Pancreas (tissue), 10 donors: ENCODE measurements at regions not wholly inside any gene's neighbourhood (a gene's known extent, or its start where the extent isn't known, plus 50 kb on each side); places are given as distances from the start of the nearest gene placed in this dataset.

Experiments
- ATAC-seq, 4 donors: fragments of 200-7000 bp; cut with Tn5 transposase; one replicate each; pipeline versions ENCODE4 v1.8.0 to v1.9.1; 2020; ENCODE audit warnings: mild to moderate bottlenecking in 4 of 4, moderate library complexity in 4 of 4
- DNase-seq, 6 donors: peaks; one replicate each; pipeline ENCODE4 v3.0.0-alpha.2; 2020
- FAIRE-seq: peaks from 2 replicates; lab custom pipeline; 2012; peaks lifted over from hg19 to GRCh38; lab: Jason Lieb, UNC
- H3K27ac ChIP-seq, 4 donors: fragments of 200-600 bp; sonication (generic); 1 replicate in 3 of 4; 2 replicates in 1 of 4; pipeline versions ENCODE4 v1.5.0 to v1.8.0; 2020
- H3K27me3 ChIP-seq, 4 donors: fragments of 200-600 bp; one replicate each; pipeline ENCODE4 v1.8.0; 2021
- H3K36me3 ChIP-seq, 3 donors: fragments of 200-600 bp; sonication (generic) in 1 of 3; one replicate each; pipeline versions ENCODE4 v1.5.0 to v1.8.0; 2020 to 2021
- H3K4me1 ChIP-seq, 3 donors: fragments of 200-600 bp; one replicate each; pipeline ENCODE4 v1.8.0; 2021
- H3K4me3 ChIP-seq, 4 donors: fragments of 200-600 bp; sonication (generic) in 2 of 4; one replicate each; pipeline versions ENCODE4 v1.5.0 to v1.8.0; 2020 to 2021
- H3K9me3 ChIP-seq, 4 donors: fragments of 200-600 bp; one replicate each; pipeline ENCODE4 v1.8.0; 2021
- CTCF ChIP-seq, 4 donors: fragments of 200-600 bp; sonication (generic) in 3 of 4; IDR thresholded peaks; one replicate each; pipeline versions ENCODE4 v1.5.0 to v1.8.0; 2021; ENCODE audit warnings: antibody characterized with exemption in 4 of 4
- WGBS, 2 donors: extraction: QIAGEN DNeasy Blood & Tissue Kit; methylation state at CpG; one replicate each; pipeline ENCODE4 v1.1.7; 2013; 5-methylcytosine and 5-hydroxymethylcytosine counted together
- intact Hi-C, 3 donors: fragments of 100-400 bp; cut with DNase I; formaldehyde crosslinking; loops; one replicate each; pipeline versions ENCODE4 v1.11.1 to v1.14.2; 2022
- donor health status: healthy with polysubstance abuse.
- donor health status: DM: no; HTN: no; CAD: no; lungs with moderate emphysema.
- donor health status: DM: no; HTN: no; CAD: no.
- donor health status: control.
- donor health status: control.
- donor health status: Bipolar disorder and iron deficiency.
- donor health status: DM: yes; HTN: yes; CAD: no.
- donor health status: DM: no; HTN: no; CAD: no.
- donor health status: DM: no; HTN: no; CAD: no.
- donor health status: DM: yes; HTN: yes; CAD: no.

DNA sequence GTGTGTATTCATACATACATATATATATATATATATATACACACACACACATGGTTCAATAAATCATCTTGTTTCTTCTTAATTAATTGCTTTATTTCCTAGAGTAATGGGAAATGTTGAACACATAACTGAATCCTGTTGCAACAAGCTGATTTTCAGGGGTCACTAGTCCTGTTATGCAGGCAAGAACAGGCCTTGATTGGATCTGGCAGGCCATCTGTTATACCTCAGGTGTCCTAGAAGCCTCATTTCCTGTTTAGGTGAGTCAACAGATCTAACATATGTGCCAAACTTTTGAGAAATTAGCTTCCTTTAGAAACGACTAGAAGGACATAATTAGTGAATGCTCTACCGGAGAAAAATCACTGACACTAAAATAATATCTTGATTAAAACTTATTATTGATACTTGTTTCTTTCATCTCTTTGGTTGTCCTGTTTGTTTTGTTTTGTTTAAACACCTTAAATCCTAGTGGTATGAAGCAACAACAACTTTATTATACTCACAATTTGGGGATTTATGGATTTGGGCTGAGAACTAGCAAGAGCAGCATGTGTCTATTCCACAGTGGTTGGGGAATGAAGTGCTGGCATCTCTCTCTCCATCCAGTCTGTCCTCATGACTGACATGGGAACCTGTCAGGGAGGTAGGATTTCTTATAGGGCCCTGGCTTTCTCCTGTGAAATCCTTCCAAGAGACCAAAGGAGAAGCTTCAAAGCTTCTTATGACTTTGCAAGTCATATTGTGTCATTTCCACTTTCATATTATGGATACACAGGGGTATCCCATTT is 552.6 kb downstream of the NSUN3 start:
- intact Hi-C loops: no loop called here
- H3K4me1 ChIP-seq: peaks cover 7 to 27% (median 17%) of the 10 kb centered on the region in 3 donors
- ATAC-seq: peak in 1 of 4 donors; percentile 56
- 27 to 35% methylated on average over 2 of the region's 2 CpGs for WGBS, 2 donors
- H3K27ac ChIP-seq: no peak overlapping the region
- no peak for FAIRE-seq
- no peaks in the 10 kb centered on the region for H3K27me3 ChIP-seq
- H3K9me3 ChIP-seq: no peaks in the 10 kb centered on the region
- H3K36me3 ChIP-seq: no peaks in the 10 kb centered on the region
- no peak overlapping the region for H3K4me3 ChIP-seq
- no peak for TF ChIP-seq CTCF (IDR thresholded peaks at IDR 0.05)
- DNase-seq: no peak

- peak; percentile 43 to 75 (median 64) for ATAC-seq
- Histone ChIP-seq H3K36me3 (no peaks in the 10 kb centered on the region), H3K27me3 (no peaks in the 10 kb centered on the region), H3K4me1 (peaks cover 7 to 27% (median 17%) of the 10 kb centered on the region in 3 donors), H3K4me3 (no peak overlapping the region), H3K9me3 (no peaks in the 10 kb centered on the region), H3K27ac (peak overlapping the region in 2 of 4 donors; percentile 4 to 57)
- no peak for TF ChIP-seq CTCF (IDR thresholded peaks at IDR 0.05)
- 68 to 70% methylated on average over 2 of the region's 2 CpGs for WGBS, 2 donors
- intact Hi-C loops: no loop called here
- no peak for DNase-seq
- no peak for FAIRE-seq
Observed at GRCh38 chr3:94616833-94617232, 554.0 kb downstream of the NSUN3 start.

GRCh38 chr3:94617312-94617711 is 554.5 kb downstream of the NSUN3 start:
- Histone ChIP-seq H3K36me3 (no peaks in the 10 kb centered on the region), H3K27ac (peak overlapping the region in 2 of 4 donors; percentile 4 to 57), H3K27me3 (no peaks in the 10 kb centered on the region), H3K4me1 (peaks cover 7 to 27% (median 17%) of the 10 kb centered on the region in 3 donors), H3K9me3 (no peaks in the 10 kb centered on the region), H3K4me3 (no peak overlapping the region)
- WGBS, 2 donors: 12 to 14% methylated on average over 2 of the region's 2 CpGs
- DNase-seq (no peak), FAIRE-seq (peak; percentile 20), ATAC-seq (peak; percentile 66 to 91 (median 84))
- intact Hi-C loops: no loop called here
- no peak for TF ChIP-seq CTCF (IDR thresholded peaks at IDR 0.05)

GRCh38 chr3:94619643-94620042 is 556.8 kb downstream of the NSUN3 start:
- TF ChIP-seq CTCF (IDR thresholded peaks at IDR 0.05): no peak
- no peak for ATAC-seq
- 77 to 84% methylated on average over 3 of the region's 3 CpGs for WGBS, 2 donors

DNA sequence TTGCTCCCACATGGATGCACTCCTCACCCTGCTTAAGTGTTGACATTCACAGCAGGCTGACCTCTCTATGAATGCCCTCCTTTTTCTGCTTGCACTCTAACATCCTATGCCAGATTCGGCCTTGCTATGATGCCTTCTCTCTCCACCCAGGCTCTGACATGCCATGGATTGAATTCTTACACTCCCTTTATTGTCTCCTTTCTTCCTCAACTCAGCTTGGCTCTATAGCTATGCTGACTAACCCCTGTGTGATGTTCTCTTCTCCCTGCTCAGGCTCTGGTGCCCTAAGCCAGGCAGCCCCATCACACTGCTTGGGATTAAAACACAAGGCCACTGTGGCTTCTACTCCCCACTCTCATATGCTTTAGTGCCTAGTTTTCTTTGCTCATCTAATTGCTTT is 563.7 kb downstream of the NSUN3 start:
- FAIRE-seq (no peak), DNase-seq (no peak), ATAC-seq (no peak)
- no peak overlapping the region for H3K27ac ChIP-seq
- 23 to 33% methylated on average over 1 of the region's 1 CpG for WGBS, 2 donors
- H3K36me3 ChIP-seq: no peaks in the 10 kb centered on the region
- no peaks in the 10 kb centered on the region for H3K9me3 ChIP-seq
- no peaks in the 10 kb centered on the region for H3K27me3 ChIP-seq
- no peaks in the 10 kb centered on the region for H3K4me1 ChIP-seq
- TF ChIP-seq CTCF (IDR thresholded peaks at IDR 0.05): no peak
- no peak overlapping the region for H3K4me3 ChIP-seq
- intact Hi-C loops: no loop called here

More at GRCh38 chr3:94619643-94620042, 556.8 kb downstream of the NSUN3 start:
- no peaks in the 10 kb centered on the region for H3K27me3 ChIP-seq
- no peak for DNase-seq
- H3K36me3 ChIP-seq: no peaks in the 10 kb centered on the region
- no peak overlapping the region for H3K27ac ChIP-seq
- no peak for FAIRE-seq
- intact Hi-C loops: no loop called here
- H3K4me3 ChIP-seq: no peak overlapping the region
- peaks cover 7 to 25% (median 12%) of the 10 kb centered on the region in 3 donors for H3K4me1 ChIP-seq
- H3K9me3 ChIP-seq: no peaks in the 10 kb centered on the region
